Amygdala (tissue), 56 donors: ENCODE measurements at regions not wholly inside any gene's neighbourhood (a gene's known extent, or its start where the extent isn't known, plus 50 kb on each side); places are given as distances from the start of the nearest gene placed in this dataset.

ENCODE experiments used
- DNase-seq, 56 donors: peaks; one replicate each; lab custom pipeline; 2025; lab: John Stamatoyannopoulos, UW

GRCh38 chrX:44470816-44471215, 71.8 kb downstream of the FUNDC1 start:
- no peak for DNase-seq

DNA sequence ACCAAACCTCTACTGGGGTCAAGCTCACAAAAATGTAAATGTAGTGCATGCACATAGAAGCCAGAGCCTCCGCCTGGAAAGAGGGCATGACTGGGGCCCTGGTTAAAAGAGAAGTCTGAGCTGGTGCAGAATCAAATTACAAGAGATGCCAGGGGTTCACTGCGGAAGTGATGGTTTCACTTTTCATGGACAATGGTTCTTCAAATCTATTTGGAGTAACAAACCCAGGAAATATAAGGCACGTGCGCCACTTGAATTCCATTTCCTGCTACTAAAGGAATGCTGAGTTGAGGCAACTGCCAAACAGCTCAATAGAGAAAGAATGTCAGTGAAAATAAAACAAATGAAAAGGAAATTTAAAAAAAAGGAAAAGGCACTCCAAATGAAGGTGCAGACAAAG, 79.8 kb downstream of the FUNDC1 start:
- DNase-seq: peak in 7 of 56 donors; percentile 0 to 11 (median 0)

DNA sequence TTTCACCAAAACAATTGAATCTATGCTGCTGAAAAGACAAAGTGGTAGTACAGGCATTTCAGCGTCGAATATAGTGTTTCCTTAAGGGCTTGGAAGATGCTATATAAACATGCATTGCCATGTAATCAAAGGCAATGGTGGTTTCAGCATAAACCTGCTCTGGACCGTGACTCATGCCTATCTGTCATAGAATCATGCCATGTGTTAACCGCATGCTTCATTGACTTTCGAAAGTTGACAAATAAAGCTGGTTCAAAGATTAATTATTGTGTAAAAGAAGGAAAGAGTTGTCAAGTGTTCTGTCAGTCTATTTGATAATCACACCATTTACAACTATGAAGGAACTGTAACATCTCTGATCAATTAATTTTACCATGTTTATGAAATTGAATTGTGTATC, 83.2 kb downstream of the FUNDC1 start:
- no peak for DNase-seq

DNA sequence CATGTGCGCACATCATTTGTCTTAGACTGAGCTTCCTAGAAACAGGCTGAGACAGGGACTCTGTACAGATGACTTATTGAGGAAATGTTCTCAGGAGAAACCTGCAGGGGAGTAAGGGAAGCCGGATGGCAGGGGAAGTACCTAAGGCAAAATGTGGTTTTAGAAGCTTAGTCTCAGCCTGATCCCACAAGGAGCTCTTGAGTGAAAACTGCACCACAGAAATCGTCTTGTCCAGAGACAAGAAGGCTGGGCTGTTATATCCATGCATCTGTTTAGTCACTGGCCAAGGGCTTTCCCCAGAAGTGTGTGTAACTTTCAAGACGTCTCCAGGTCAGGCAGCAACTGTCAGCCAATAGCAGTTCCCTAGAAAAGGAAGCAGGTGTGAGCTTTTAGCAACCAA, 86.0 kb downstream of the FUNDC1 start:
- DNase-seq: no peak

- no peak for DNase-seq
Measured at GRCh38 chrX:44451056-44451455, 91.6 kb downstream of the FUNDC1 start.

DNA sequence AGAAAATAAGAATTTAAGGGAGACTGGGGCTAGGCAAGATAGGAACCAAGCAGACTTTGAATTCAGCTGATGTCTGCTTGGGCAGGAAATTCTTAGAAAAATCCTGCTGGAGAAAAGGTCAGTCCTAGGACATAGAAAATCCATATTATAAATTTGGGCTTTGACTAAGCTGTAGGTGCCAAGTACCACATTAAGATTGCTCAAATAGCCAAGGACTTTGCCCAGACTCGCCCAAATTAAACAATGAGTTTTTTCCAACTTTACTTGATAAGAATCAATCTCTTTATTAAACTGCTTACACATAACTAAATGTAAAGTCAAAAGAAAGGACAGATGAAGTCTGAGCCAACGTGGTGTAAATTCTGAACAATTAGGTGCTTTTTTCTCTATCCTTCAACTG, 95.4 kb downstream of the FUNDC1 start:
- no peak for DNase-seq

GRCh38 chrX:44440006-44440405, 96.5 kb upstream of the EFHC2 start:
- no peak for DNase-seq

GRCh38 chrX:44439242-44439794, 95.8 kb upstream of the EFHC2 start:
- DNase-seq: no peak

DNA sequence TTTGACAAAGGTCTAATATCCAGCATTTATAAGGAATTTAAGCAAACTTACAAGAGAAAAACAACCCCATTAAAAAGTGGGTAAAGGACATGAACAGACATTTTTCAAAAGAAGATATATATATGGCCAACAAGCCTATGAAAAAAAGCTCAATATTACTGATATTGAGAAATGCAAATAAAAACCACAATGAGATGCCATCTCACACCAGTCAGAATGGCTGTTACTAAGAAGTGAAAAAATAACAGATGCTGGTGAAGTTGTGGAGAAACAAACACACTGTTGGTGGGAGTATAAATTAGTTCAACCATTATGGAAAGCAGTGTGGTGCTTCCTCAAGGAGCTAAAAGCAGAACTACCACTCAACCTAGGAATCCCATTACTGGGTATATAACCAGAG, 91.6 kb upstream of the EFHC2 start:
- no peak for DNase-seq

DNA sequence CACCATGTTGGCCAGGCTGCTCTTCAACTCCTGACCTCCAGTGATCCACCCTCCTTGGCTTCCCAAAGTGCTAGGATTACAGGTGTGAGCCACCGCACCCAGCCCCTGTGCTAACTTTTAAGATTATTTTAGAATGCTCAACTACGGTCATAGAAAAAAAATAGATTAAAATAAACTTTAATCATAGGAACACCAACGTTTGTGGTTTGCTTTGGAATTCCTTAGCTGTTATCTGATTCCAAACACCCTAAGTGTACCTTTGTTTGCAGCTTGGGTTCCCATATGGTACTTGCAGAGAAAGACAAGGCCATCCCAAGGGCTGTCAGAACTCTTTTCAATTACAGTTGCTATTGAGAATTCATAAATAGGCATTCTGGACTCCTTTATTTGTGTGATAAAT, 90.1 kb upstream of the EFHC2 start:
- DNase-seq: no peak

DNA sequence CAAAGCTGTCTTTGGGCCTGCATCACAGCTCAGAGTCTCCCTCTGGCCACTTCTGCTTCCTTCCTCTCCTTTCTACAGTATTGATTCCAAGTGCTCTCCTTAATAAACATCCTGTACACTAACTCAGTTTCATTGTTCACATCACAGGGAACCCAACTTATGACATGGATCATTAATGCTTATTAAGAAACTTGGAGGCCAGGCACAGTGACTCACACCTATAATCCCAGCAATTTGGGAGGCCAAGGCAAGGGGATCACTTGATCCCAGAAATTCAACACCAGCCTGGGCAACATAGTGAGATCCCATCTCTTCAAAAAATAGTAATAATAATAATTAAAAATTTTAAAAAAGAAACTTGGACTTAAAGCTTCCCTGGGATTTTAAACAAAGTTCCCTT, 89.2 kb upstream of the EFHC2 start:
- DNase-seq: peak in 1 of 56 donors; percentile 13

- no peak for DNase-seq
Measured at GRCh38 chrX:44431194-44431593, 87.7 kb upstream of the EFHC2 start.

- no peak for DNase-seq
Measured at GRCh38 chrX:44428989-44429627, 85.6 kb upstream of the EFHC2 start.

DNA sequence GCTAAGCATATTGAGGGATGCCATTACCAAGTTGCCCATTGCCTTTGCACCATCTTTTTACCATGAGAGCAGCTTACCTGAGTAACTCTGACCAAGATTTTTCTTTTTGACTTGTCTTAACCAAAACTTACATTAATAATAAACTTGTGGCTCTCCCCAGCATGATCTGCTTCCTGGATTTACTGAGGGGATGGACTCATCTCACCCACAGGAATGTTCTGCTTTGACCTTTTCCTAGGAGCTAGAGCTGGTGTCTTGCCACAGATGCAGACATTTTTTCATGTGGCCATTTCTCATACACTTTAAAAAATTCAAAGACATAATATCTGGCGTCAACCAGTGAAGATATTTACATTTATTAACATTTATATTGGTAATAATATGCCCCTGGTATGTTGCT, 79.2 kb upstream of the EFHC2 start:
- DNase-seq: no peak

DNA sequence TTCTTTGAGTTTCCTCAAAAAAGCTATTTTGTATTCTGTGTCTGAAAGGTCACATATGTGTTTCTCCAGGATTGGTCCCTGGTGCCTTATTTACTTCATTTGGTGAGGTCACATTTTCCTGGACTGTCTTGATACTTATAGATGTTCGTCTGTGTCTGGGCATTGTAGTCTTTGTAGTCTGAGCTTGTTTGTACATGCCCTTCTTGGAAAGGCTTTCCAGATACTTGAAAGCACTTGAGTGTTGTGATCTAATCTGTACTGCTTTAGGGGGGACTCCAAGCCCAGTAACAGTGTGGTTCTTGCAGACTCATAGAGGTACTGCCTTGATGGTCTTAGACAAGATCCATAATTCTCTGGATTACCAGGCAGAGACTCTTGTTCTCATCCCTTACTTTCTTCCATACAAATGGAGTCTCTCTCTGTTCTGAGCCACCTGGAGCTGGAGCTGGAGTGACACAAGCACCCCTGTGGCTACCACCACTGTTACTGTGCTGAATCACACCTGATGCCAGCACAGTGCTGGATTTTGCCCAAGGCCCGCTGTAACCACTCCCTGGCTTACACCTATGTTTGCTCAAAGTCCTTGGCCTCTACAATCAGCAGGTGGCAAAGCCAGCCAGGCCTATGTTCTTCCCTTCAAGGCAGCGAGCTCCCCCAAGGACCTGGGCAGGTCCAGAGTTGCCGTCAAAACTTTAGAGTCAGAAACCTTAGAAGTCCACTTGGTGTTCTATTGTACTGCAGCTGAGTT, 72.3 kb upstream of the EFHC2 start:
- DNase-seq: no peak

DNA sequence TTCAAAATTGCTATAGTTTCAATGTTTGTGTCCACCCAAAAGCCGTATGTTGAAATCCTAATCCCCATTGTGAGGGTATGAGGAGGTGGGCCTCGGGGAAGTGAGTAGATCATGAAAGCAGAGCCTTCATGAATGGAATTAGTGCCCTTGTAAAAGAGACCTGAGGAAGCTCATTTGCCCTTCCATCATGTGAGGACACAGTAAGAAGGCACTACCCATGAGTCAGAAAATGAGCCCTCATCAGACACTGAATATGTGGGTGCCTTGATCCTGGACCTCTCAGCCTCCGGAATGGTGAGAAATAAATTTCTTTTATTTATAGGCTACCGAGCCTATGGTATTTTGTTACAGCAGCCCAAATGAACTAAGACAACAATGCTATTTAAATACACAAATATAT, 57.7 kb upstream of the EFHC2 start:
- no peak for DNase-seq

DNA sequence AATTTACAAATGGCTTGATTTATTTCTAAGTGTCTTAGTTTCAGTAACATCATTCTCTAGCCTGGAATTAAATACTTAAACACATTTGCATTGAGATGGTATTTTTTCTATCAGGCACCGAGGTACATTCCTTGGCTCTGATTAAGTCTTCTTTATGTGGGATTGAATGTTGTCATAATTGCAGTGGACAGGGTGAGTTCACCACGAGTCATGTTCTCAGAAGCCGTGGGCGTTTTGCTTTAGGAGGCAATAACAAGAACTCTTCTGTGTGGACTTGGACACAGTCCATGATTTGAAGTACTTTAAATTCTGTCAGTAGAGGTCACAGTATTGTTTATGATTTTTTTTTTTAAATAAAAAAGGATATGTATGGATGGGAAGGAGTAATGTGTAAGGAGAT, 57.1 kb upstream of the EFHC2 start:
- DNase-seq: peak in 3 of 56 donors; percentile 0 to 4 (median 2)

GRCh38 chrX:44400161-44400560, 56.7 kb upstream of the EFHC2 start:
- DNase-seq: no peak
